ENCODE measurements at regions not wholly inside any gene's neighbourhood (a gene's known extent, or its start where the extent isn't known, plus 50 kb on each side); places are given as distances from the start of the nearest gene placed in this dataset.

DNA sequence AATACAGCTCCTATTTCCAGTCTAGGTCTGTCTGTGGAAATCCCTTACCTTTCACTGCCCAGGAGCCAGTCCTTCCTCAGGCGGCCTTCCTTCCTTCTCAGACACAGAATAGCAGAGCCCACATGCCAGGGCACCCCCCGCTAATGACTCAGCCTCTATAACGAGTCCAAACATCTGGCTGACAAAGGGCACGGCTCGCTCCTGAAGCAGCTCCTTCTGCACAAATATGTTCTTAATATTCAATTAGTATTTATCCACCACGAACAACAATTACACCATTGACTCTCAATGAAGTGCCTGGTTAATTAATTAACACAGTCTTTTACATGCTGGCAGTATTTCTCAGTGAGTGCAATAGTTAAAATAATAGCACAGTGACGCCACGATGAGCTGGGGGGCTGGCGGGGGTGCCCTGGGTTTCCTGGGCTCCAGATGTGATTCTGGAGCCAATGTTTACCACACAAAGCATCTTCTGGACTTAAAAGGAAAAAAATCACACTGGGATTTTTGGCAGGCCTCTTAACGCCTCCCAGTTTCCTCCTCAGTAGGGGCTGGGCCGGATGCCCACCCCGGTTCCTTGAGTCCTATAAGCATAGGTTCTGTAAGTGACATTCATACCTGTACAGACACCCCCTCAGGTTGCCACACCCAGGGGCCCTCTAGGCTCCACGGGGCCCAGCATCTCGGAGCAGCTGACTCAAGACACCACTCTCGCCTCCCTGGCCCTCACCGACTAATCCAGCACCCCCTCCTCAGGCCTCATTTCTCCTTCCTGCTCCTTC lies 158.6 kb upstream of the MLN start:
- Histone ChIP-seq H3K4me3 (no peak overlapping the region), H3K9me3 (no peaks in the 10 kb centered on the region), H3K4me1 (no peaks in the 10 kb centered on the region), H3K27ac (no peak overlapping the region), H3K4me2 (no peak overlapping the region)
- TF ChIP-seq TFCP2L1 (CRISPR knock-in tag; IDR thresholded peaks at IDR 0.05) = no peak
- no peak for TF ChIP-seq EP300 (IDR thresholded peaks at IDR 0.05)
- TF ChIP-seq, protein P1, sequence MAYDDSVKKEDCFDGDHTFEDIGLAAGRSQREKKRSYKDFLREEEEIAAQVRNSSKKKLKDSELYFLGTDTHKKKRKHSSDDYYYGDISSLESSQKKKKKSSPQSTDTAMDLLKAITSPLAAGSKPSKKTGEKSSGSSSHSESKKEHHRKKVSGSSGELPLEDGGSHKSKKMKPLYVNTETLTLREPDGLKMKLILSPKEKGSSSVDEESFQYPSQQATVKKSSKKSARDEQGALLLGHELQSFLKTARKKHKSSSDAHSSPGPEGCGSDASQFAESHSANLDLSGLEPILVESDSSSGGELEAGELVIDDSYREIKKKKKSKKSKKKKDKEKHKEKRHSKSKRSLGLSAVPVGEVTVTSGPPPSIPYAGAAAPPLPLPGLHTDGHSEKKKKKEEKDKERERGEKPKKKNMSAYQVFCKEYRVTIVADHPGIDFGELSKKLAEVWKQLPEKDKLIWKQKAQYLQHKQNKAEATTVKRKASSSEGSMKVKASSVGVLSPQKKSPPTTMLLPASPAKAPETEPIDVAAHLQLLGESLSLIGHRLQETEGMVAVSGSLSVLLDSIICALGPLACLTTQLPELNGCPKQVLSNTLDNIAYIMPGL (CRISPR knock-in tag; IDR thresholded peaks at IDR 0.05; ENCODE audit: borderline replicate concordance) = no peak
- no peak for FAIRE-seq
- CTCF ChIA-PET = interaction anchor here (0.7 to 1.6 kb wide), 3 partner anchors 65 to 123 kb away, joined by 3 read pairs; no protein-coding TSS in a partner anchor
- no peak for DNase-seq (ENCODE audit: low read depth in 1 of 2, low spot score in 1 of 2)
- ATAC-seq = no peak
- 60% methylated on average over 16 of the region's 16 CpGs for WGBS (ENCODE audit: missing lambda C conversion rate)
- POLR2A ChIA-PET = no interaction called here

DNA sequence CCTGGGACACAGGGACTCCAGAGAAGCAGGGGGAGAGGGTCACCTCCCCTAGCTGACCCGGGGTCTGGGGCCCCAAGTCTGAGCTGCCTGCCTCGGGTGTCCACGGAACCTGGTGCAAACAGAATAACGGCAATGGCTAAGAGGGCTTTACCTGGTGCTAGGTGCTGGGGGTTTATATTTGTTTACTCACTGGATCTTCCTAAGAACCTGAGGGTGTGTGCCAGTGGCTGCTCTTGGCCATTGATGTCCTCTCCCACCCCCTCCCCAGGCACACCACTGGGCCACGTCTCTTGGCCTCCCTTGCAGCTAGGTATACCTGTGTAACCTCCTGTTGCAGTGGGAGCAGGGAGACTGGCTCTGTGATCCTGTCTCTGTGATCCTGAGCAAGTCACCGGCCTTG lies 157.9 kb upstream of the MLN start:
- no peaks in the 10 kb centered on the region for H3K9me3 ChIP-seq
- no peak overlapping the region for H3K4me2 ChIP-seq
- WGBS (ENCODE audit: missing lambda C conversion rate) = 74% methylated on average over 4 of the region's 6 CpGs
- CTCF ChIA-PET = interaction anchor here (1.2 to 1.6 kb wide), 2 partner anchors 66 to 94 kb away, joined by 3 read pairs; no protein-coding TSS in a partner anchor
- POLR2A ChIA-PET = no interaction called here
- no peak overlapping the region for H3K27ac ChIP-seq
- TF ChIP-seq MAFK (IDR thresholded peaks at IDR 0.05; ENCODE audit: partially characterized antibody) (no peak), KDM5A (IDR thresholded peaks at IDR 0.05) (no peak), FOSB (CRISPR knock-in tag; IDR thresholded peaks at IDR 0.05) (no peak), CHD2 (IDR thresholded peaks at IDR 0.05; ENCODE audit: low read length, partially characterized antibody) (no peak), PBX3 (IDR thresholded peaks at IDR 0.05) (no peak), TP53 (CRISPR knock-in tag; IDR thresholded peaks at IDR 0.05) (no peak), CHD4 (IDR thresholded peaks at IDR 0.05; ENCODE audit: borderline replicate concordance) (no peak), HDAC2 (IDR thresholded peaks at IDR 0.05) (no peak), TFCP2L1 (CRISPR knock-in tag; IDR thresholded peaks at IDR 0.05) (no peak)
- TF ChIP-seq, protein P2, sequence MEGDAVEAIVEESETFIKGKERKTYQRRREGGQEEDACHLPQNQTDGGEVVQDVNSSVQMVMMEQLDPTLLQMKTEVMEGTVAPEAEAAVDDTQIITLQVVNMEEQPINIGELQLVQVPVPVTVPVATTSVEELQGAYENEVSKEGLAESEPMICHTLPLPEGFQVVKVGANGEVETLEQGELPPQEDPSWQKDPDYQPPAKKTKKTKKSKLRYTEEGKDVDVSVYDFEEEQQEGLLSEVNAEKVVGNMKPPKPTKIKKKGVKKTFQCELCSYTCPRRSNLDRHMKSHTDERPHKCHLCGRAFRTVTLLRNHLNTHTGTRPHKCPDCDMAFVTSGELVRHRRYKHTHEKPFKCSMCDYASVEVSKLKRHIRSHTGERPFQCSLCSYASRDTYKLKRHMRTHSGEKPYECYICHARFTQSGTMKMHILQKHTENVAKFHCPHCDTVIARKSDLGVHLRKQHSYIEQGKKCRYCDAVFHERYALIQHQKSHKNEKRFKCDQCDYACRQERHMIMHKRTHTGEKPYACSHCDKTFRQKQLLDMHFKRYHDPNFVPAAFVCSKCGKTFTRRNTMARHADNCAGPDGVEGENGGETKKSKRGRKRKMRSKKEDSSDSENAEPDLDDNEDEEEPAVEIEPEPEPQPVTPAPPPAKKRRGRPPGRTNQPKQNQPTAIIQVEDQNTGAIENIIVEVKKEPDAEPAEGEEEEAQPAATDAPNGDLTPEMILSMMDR (IDR thresholded peaks at IDR 0.05) = no peak
- ATAC-seq (no peak), DNase-seq (ENCODE audit: low read depth in 1 of 2, low spot score in 1 of 2) (no peak), FAIRE-seq (no peak)
- no peak overlapping the region for H3K4me3 ChIP-seq
- no peaks in the 10 kb centered on the region for H3K4me1 ChIP-seq

DNA sequence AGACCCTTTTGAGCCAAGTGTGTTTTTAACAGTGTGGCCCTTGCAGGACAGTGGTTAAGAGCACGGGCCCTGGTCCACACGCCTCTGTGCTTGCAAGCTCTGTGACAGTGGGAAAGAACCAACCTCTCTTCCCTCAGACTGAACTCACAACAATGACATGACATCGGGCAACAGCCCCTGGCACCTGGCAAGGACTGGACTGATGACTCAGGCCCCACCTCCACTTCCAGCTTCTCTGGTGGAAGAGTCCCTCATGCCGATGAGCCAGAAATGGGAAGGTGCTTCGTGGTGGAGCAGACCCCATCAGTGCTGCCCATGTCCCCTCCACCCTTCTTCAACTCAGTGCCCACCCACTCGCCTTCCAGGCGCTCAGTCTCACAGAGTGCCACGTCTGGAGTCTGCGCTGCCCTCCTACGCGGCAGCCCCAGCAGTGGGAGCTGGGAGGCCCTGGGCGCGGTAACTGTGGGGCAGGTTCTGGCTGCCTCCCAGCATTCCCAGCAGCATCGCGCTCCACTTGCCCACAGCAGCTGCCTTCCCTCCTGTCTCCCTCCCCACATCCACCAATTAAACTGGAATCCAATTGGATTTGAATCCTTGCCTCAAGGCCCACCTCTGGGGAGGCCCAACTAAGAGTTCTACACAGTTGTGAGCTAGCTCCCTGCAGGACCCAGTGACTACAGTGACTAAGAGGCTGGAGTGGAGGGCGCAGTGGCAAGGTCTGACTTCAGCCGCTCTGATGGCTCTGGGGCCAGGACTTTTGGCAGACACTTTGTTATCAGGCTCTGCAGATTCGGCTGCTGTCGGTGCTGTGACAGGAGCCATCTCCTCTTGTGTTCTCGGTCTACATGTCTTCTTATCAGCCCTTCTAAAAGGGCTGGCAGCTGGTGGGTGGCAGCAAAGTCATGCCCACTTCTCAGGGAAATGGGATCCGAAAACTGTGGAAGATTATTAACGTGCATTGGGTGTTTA lies 156.8 kb upstream of the MLN start:
- 87% methylated on average over 14 of the region's 22 CpGs for WGBS (ENCODE audit: missing lambda C conversion rate)
- no peak for FAIRE-seq
- no peak overlapping the region for H3K4me2 ChIP-seq
- H3K4me3 ChIP-seq = no peak overlapping the region
- no peaks in the 10 kb centered on the region for H3K9me3 ChIP-seq
- ATAC-seq = no peak
- no peaks in the 10 kb centered on the region for H3K4me1 ChIP-seq
- ChIA-PET POLR2A (no interaction called here), CTCF (interaction anchor here (1.0 to 1.7 kb wide), 5 partner anchors 18 to 189 kb away, joined by 3 to 8 read pairs (median 3); no protein-coding TSS in a partner anchor)
- no peak overlapping the region for H3K27ac ChIP-seq
- no peak for DNase-seq (ENCODE audit: low read depth in 1 of 2, low spot score in 1 of 2)
- TF ChIP-seq ELK1 (IDR thresholded peaks at IDR 0.05; ENCODE audit: low read depth, low read length) (no peak), HOXB13 (CRISPR knock-in tag; IDR thresholded peaks at IDR 0.05; ENCODE audit: low read depth) (no peak), ZC3H11A (IDR thresholded peaks at IDR 0.05) (no peak), KDM5A (IDR thresholded peaks at IDR 0.05) (no peak), POLR2AphosphoS2 (conservative IDR thresholded peaks at IDR 0.05; ENCODE audit: low read length) (no peak), REST (IDR thresholded peaks at IDR 0.05) (no peak)
- TF ChIP-seq, protein P2 (IDR thresholded peaks at IDR 0.05) = no peak

All from A549 (cell line).